WTC11 (cell line): ENCODE measurements at regions not wholly inside any gene's neighbourhood (a gene's known extent, or its start where the extent isn't known, plus 50 kb on each side); places are given as distances from the start of the nearest gene placed in this dataset.

Experiments
- ATAC-seq: fragments of 200-7000 bp; cut with Tn5 transposase; 2 replicates; pipeline ENCODE4 v1.10.0; 2021; ENCODE audit warnings: mild to moderate bottlenecking, moderate library complexity
- CTCF ChIA-PET: fragments of 300-600 bp; sonication (Branson Sonifier 250); formaldehyde crosslinking; loops from one replicate; lab custom pipeline; 2021; ENCODE audit warnings: antibody characterized with exemption; lab: Charles Lee
- POLR2A ChIA-PET: fragments of 350-600 bp; sonication (Branson Sonifier 250); formaldehyde crosslinking; loops from one replicate; lab custom pipeline; 2021; ENCODE audit warnings: antibody characterized with exemption; lab: Charles Lee
- DNase-seq: peaks from one replicate; pipeline ENCODE4 v3.0.0; 2021; ENCODE audit warnings: low spot score
- H3K27ac Mint-ChIP-seq: 2 replicates; pipeline ENCODE4 v1.8.0; 2021; ENCODE audit warnings: mixed read lengths
- H3K27me3 Mint-ChIP-seq: 2 replicates; pipeline ENCODE4 v1.8.0; 2021; ENCODE audit warnings: low read depth, mild to moderate bottlenecking, moderate library complexity, mixed read lengths
- H3K36me3 Mint-ChIP-seq: 2 replicates; pipeline ENCODE4 v1.8.0; 2021; ENCODE audit warnings: mixed read lengths
- H3K4me1 Mint-ChIP-seq: 2 replicates; pipeline ENCODE4 v1.8.0; 2022; ENCODE audit warnings: mixed read lengths
- H3K4me3 Mint-ChIP-seq: 2 replicates; pipeline ENCODE4 v1.8.0; 2021; ENCODE audit warnings: mild to moderate bottlenecking, moderate library complexity, mixed read lengths
- H3K9me3 Mint-ChIP-seq: 2 replicates; pipeline ENCODE4 v1.8.0; 2021; ENCODE audit warnings: mixed read lengths
- CREM ChIP-seq: sonication (generic); formaldehyde crosslinking; IDR thresholded peaks from 2 replicates; pipeline ENCODE4 v1.8.1; 2022; ENCODE audit warnings: mild to moderate bottlenecking, missing genetic modification reagents, moderate library complexity
- EMX1 ChIP-seq: fragments of 250-450 bp; sonication (Bioruptor Pico); IDR thresholded peaks from 2 replicates; pipeline ENCODE4 v1.8.0; 2021; ENCODE audit warnings: mild to moderate bottlenecking
- GABPB1 ChIP-seq: sonication (generic); formaldehyde crosslinking; IDR thresholded peaks from 2 replicates; pipeline ENCODE4 v1.8.1; 2023; ENCODE audit warnings: mild to moderate bottlenecking, missing genetic modification reagents
- HMGA2 ChIP-seq: fragments of 250-450 bp; sonication (Bioruptor Pico); IDR thresholded peaks from 2 replicates; pipeline ENCODE4 v1.4.0; 2021; ENCODE audit warnings: mild to moderate bottlenecking, moderate library complexity
- IRF2 ChIP-seq: sonication (generic); formaldehyde crosslinking; IDR thresholded peaks from 2 replicates; pipeline ENCODE4 v1.8.0; 2022; ENCODE audit warnings: low read depth, missing genetic modification reagents, borderline replicate concordance
- KAT7 ChIP-seq: sonication (generic); formaldehyde crosslinking; IDR thresholded peaks from 2 replicates; pipeline ENCODE4 v1.8.1; 2023; ENCODE audit warnings: missing genetic modification reagents, mild to moderate bottlenecking, borderline replicate concordance
- MXD4 ChIP-seq: fragments of 250-450 bp; sonication (Bioruptor Pico); IDR thresholded peaks from 2 replicates; pipeline ENCODE4 v1.8.0; 2021; ENCODE audit warnings: mild to moderate bottlenecking, moderate library complexity, borderline replicate concordance
- NFATC4 ChIP-seq: fragments of 250-450 bp; sonication (Bioruptor Pico); IDR thresholded peaks from 2 replicates; pipeline ENCODE4 v1.9.0; 2021; ENCODE audit warnings: mild to moderate bottlenecking
- NFYB ChIP-seq: sonication (generic); formaldehyde crosslinking; conservative IDR thresholded peaks from 2 replicates; pipeline ENCODE4 v1.8.0; 2022; ENCODE audit warnings: low read depth, missing genetic modification reagents
- PRRX2 ChIP-seq: fragments of 250-450 bp; sonication (Bioruptor Pico); IDR thresholded peaks from 2 replicates; pipeline ENCODE4 v1.8.0; 2021; ENCODE audit warnings: mild to moderate bottlenecking
- SMAD4 ChIP-seq: sonication (generic); formaldehyde crosslinking; IDR thresholded peaks from 2 replicates; pipeline ENCODE4 v1.8.0; 2022; ENCODE audit warnings: mild to moderate bottlenecking, missing genetic modification reagents
- TCF7 ChIP-seq: sonication (generic); formaldehyde crosslinking; IDR thresholded peaks from 2 replicates; pipeline ENCODE4 v1.8.0; 2022; ENCODE audit warnings: mild to moderate bottlenecking, low read depth, missing genetic modification reagents, moderate library complexity
- ZBTB21 ChIP-seq: sonication (generic); formaldehyde crosslinking; IDR thresholded peaks from 2 replicates; pipeline ENCODE4 v1.8.1; 2023; ENCODE audit warnings: mild to moderate bottlenecking, missing genetic modification reagents, borderline replicate concordance
- TF ChIP-seq, protein P1 (sequence below): sonication (generic); formaldehyde crosslinking; conservative IDR thresholded peaks from 2 replicates; pipeline ENCODE4 v1.8.1; 2023; ENCODE audit warnings: mild to moderate bottlenecking, low read depth, missing genetic modification reagents, moderate library complexity
- TF ChIP-seq, protein P2 (sequence below): sonication (generic); formaldehyde crosslinking; IDR thresholded peaks from 2 replicates; pipeline ENCODE4 v1.8.1; 2023; ENCODE audit warnings: mild to moderate bottlenecking, moderate library complexity, missing genetic modification reagents
- TF ChIP-seq, protein P3 (sequence below): sonication (generic); formaldehyde crosslinking; IDR thresholded peaks from 2 replicates; pipeline ENCODE4 v1.8.0; 2023; ENCODE audit warnings: mild to moderate bottlenecking, missing genetic modification reagents
- TF ChIP-seq, protein P4 (sequence below): sonication (generic); formaldehyde crosslinking; IDR thresholded peaks from 2 replicates; pipeline ENCODE4 v1.8.0; 2023; ENCODE audit warnings: missing genetic modification reagents, mild to moderate bottlenecking, borderline replicate concordance

DNA sequence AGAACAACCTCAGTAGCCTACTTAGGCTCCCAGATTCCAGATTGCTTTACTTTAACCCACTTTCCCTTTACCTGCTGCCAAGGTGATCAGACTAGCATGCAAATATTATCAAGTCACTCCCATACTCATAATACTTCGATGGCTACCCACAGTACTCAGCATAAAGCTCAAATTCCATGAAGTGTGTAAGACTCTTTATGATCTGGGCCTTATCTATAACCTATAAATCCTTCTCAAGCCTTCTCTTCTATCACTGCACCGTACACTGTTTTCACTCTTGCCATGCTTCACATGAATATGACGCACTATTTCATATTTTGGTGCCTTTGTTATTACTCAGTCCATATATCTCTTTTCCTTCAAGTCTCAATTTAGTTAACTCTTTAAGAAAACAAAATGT, 135.2 kb upstream of the TARS1 start:
- Mint-ChIP-seq H3K4me1 (no peaks in the 10 kb centered on the region), H3K27ac (no peak overlapping the region), H3K27me3 (peaks cover 10% of the 10 kb centered on the region), H3K36me3 (no peaks in the 10 kb centered on the region), H3K9me3 (peaks cover 2% of the 10 kb centered on the region), H3K4me3 (no peak overlapping the region)
- ChIA-PET CTCF (no interaction called here), POLR2A (no interaction called here)
- no peak for ATAC-seq
- no peak for DNase-seq
- TF ChIP-seq ZBTB21 = no peak
- no peak for TF ChIP-seq NFYB (CRISPR knock-in tag)
- TF ChIP-seq EMX1 (CRISPR knock-in tag) = no peak
- no peak for TF ChIP-seq IRF2 (CRISPR knock-in tag)
- no peak for TF ChIP-seq MXD4 (CRISPR knock-in tag)
- TF ChIP-seq TCF7 (CRISPR knock-in tag) = no peak
- no peak for TF ChIP-seq CREM (CRISPR knock-in tag)
- TF ChIP-seq, protein P1, sequence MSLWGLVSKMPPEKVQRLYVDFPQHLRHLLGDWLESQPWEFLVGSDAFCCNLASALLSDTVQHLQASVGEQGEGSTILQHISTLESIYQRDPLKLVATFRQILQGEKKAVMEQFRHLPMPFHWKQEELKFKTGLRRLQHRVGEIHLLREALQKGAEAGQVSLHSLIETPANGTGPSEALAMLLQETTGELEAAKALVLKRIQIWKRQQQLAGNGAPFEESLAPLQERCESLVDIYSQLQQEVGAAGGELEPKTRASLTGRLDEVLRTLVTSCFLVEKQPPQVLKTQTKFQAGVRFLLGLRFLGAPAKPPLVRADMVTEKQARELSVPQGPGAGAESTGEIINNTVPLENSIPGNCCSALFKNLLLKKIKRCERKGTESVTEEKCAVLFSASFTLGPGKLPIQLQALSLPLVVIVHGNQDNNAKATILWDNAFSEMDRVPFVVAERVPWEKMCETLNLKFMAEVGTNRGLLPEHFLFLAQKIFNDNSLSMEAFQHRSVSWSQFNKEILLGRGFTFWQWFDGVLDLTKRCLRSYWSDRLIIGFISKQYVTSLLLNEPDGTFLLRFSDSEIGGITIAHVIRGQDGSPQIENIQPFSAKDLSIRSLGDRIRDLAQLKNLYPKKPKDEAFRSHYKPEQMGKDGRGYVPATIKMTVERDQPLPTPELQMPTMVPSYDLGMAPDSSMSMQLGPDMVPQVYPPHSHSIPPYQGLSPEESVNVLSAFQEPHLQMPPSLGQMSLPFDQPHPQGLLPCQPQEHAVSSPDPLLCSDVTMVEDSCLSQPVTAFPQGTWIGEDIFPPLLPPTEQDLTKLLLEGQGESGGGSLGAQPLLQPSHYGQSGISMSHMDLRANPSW (CRISPR knock-in tag) = no peak
- TF ChIP-seq, protein P2, sequence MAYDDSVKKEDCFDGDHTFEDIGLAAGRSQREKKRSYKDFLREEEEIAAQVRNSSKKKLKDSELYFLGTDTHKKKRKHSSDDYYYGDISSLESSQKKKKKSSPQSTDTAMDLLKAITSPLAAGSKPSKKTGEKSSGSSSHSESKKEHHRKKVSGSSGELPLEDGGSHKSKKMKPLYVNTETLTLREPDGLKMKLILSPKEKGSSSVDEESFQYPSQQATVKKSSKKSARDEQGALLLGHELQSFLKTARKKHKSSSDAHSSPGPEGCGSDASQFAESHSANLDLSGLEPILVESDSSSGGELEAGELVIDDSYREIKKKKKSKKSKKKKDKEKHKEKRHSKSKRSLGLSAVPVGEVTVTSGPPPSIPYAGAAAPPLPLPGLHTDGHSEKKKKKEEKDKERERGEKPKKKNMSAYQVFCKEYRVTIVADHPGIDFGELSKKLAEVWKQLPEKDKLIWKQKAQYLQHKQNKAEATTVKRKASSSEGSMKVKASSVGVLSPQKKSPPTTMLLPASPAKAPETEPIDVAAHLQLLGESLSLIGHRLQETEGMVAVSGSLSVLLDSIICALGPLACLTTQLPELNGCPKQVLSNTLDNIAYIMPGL (CRISPR knock-in tag) = no peak
- TF ChIP-seq NFATC4 (CRISPR knock-in tag) = no peak

DNA sequence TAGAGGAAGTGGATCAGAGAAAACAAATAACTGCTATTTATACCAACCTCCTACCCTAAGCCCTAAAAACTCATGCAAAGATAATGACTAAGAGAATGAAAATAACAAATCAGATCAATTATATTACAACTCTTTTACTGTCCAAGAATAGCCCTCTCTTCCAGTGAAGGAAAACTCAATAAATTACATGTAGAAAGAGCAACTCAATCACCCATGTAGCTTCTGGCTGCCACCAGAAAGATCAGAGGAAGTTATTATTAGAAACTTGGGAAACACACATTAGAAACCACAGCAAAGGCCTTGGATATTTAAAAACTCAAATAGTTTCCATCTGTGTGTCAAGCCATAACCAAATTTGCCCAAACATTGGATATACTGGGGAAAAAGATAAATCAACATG, 134.0 kb upstream of the TARS1 start:
- H3K4me1 Mint-ChIP-seq = no peaks in the 10 kb centered on the region
- ChIA-PET CTCF (interaction anchor here (1.6 kb wide), 1 partner anchor 9 kb away, joined by 3 read pairs; no protein-coding TSS in a partner anchor), POLR2A (no interaction called here)
- H3K27me3 Mint-ChIP-seq = peaks cover 3% of the 10 kb centered on the region; the same call in 1 of the 2 replicates
- H3K9me3 Mint-ChIP-seq = peaks cover 10% of the 10 kb centered on the region
- H3K27ac Mint-ChIP-seq = no peak overlapping the region
- DNase-seq (no peak), ATAC-seq (no peak)
- no peaks in the 10 kb centered on the region for H3K36me3 Mint-ChIP-seq
- TF ChIP-seq PRRX2 (CRISPR knock-in tag) (no peak), KAT7 (CRISPR knock-in tag) (no peak), GABPB1 (no peak), SMAD4 (CRISPR knock-in tag) (no peak), HMGA2 (no peak)
- TF ChIP-seq, protein P3, sequence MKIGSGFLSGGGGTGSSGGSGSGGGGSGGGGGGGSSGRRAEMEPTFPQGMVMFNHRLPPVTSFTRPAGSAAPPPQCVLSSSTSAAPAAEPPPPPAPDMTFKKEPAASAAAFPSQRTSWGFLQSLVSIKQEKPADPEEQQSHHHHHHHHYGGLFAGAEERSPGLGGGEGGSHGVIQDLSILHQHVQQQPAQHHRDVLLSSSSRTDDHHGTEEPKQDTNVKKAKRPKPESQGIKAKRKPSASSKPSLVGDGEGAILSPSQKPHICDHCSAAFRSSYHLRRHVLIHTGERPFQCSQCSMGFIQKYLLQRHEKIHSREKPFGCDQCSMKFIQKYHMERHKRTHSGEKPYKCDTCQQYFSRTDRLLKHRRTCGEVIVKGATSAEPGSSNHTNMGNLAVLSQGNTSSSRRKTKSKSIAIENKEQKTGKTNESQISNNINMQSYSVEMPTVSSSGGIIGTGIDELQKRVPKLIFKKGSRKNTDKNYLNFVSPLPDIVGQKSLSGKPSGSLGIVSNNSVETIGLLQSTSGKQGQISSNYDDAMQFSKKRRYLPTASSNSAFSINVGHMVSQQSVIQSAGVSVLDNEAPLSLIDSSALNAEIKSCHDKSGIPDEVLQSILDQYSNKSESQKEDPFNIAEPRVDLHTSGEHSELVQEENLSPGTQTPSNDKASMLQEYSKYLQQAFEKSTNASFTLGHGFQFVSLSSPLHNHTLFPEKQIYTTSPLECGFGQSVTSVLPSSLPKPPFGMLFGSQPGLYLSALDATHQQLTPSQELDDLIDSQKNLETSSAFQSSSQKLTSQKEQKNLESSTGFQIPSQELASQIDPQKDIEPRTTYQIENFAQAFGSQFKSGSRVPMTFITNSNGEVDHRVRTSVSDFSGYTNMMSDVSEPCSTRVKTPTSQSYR (CRISPR knock-in tag) = no peak
- TF ChIP-seq, protein P4, sequence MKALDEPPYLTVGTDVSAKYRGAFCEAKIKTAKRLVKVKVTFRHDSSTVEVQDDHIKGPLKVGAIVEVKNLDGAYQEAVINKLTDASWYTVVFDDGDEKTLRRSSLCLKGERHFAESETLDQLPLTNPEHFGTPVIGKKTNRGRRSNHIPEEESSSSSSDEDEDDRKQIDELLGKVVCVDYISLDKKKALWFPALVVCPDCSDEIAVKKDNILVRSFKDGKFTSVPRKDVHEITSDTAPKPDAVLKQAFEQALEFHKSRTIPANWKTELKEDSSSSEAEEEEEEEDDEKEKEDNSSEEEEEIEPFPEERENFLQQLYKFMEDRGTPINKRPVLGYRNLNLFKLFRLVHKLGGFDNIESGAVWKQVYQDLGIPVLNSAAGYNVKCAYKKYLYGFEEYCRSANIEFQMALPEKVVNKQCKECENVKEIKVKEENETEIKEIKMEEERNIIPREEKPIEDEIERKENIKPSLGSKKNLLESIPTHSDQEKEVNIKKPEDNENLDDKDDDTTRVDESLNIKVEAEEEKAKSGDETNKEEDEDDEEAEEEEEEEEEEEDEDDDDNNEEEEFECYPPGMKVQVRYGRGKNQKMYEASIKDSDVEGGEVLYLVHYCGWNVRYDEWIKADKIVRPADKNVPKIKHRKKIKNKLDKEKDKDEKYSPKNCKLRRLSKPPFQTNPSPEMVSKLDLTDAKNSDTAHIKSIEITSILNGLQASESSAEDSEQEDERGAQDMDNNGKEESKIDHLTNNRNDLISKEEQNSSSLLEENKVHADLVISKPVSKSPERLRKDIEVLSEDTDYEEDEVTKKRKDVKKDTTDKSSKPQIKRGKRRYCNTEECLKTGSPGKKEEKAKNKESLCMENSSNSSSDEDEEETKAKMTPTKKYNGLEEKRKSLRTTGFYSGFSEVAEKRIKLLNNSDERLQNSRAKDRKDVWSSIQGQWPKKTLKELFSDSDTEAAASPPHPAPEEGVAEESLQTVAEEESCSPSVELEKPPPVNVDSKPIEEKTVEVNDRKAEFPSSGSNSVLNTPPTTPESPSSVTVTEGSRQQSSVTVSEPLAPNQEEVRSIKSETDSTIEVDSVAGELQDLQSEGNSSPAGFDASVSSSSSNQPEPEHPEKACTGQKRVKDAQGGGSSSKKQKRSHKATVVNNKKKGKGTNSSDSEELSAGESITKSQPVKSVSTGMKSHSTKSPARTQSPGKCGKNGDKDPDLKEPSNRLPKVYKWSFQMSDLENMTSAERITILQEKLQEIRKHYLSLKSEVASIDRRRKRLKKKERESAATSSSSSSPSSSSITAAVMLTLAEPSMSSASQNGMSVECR (CRISPR knock-in tag) = no peak
- H3K4me3 Mint-ChIP-seq = no peak overlapping the region
